ENCODE measurements at regions not wholly inside any gene's neighbourhood (a gene's known extent, or its start where the extent isn't known, plus 50 kb on each side); places are given as distances from the start of the nearest gene placed in this dataset.
"Not testable (repeated sequence)": the region's sequence is repeated elsewhere in the genome, so short reads cannot be mapped to it uniquely, and the experiment has no call there.

GRCh38 chr2:142502402-142502801 is 371.6 kb upstream of the LRP1B start:
- Histone ChIP-seq H3K36me3 (replicated peaks in 1 of 2; ENCODE audit: control insufficient read depth in 1 of 2, insufficient read depth in 2 of 2, low read length in 1 of 2) (no peaks in the 10 kb centered on the region), H3K4me3 (ENCODE audit: low read depth in 2 of 2, low read length in 1 of 2) (no peak overlapping the region), H3K9me2 (no peaks in the 10 kb centered on the region), H3K4me1 (ENCODE audit: control insufficient read depth in 1 of 2, insufficient read depth in 2 of 2, low read depth in 1 of 2, low read length in 1 of 2) (no peaks in the 10 kb centered on the region), H3F3A (replicated peaks; ENCODE audit: insufficient read depth) (no peaks in the 10 kb centered on the region), H3K27ac (ENCODE audit: low read depth in 2 of 2, low read length in 1 of 2) (no peak overlapping the region), H2AFZ (ENCODE audit: low read depth) (no peak overlapping the region), H3K9ac (no peak overlapping the region), H3K79me2 (ENCODE audit: insufficient read depth) (no peaks in the 10 kb centered on the region), H3K9me3 (no peaks in the 10 kb centered on the region), H3K27me3 (ENCODE audit: insufficient read depth) (no peaks in the 10 kb centered on the region), H3K4me2 (no peak overlapping the region), H4K20me1 (ENCODE audit: insufficient read depth) (no peaks in the 10 kb centered on the region)
- no peak for TF ChIP-seq FOXM1 (IDR thresholded peaks at IDR 0.05; ENCODE audit: low read depth)
- TF ChIP-seq MXI1 (IDR thresholded peaks at IDR 0.05; ENCODE audit: low read depth, low read length) = no peak
- no peak for TF ChIP-seq NFIC (IDR thresholded peaks at IDR 0.05; ENCODE audit: borderline replicate concordance)
- TF ChIP-seq GABPA (IDR thresholded peaks at IDR 0.05; ENCODE audit: low read depth) = no peak
- no peak for TF ChIP-seq SMC3 (IDR thresholded peaks at IDR 0.05; ENCODE audit: low read depth, low read length)
- TF ChIP-seq POLR2AphosphoS5 (IDR thresholded peaks at IDR 0.05; ENCODE audit: low read depth, low read length) = no peak
- TF ChIP-seq EZH2phosphoT487 (IDR thresholded peaks at IDR 0.05; ENCODE audit: borderline replicate concordance, low read depth) = no peak
- TF ChIP-seq USF1 (IDR thresholded peaks at IDR 0.05; ENCODE audit: borderline replicate concordance, low read depth) = no peak
- TF ChIP-seq EP300 (IDR thresholded peaks at IDR 0.05; ENCODE audit: borderline replicate concordance in 1 of 2, low read depth in 1 of 2, low read length in 1 of 2) = no peak
- no peak for TF ChIP-seq PBX3 (IDR thresholded peaks at IDR 0.05)
- no peak for TF ChIP-seq RAD21 (IDR thresholded peaks at IDR 0.05; ENCODE audit: low read length)
- TF ChIP-seq REST (IDR thresholded peaks at IDR 0.05; ENCODE audit: low read depth, low read length) = no peak
- ChIA-PET CTCF (no interaction called here), POLR2A (no interaction called here)
- no peak for DNase-seq
- WGBS (ENCODE audit: low lambda C conversion rate) = 41% methylated on average over 1 of the region's 1 CpG

- Histone ChIP-seq H3K79me2 (ENCODE audit: insufficient read depth) (no peaks in the 10 kb centered on the region), H3K9me2 (no peaks in the 10 kb centered on the region), H3K4me2 (no peak overlapping the region), H3K27me3 (ENCODE audit: insufficient read depth) (no peaks in the 10 kb centered on the region), H3K36me3 (replicated peaks in 1 of 2; ENCODE audit: control insufficient read depth in 1 of 2, insufficient read depth in 2 of 2, low read length in 1 of 2) (no peaks in the 10 kb centered on the region), H3K4me3 (ENCODE audit: low read depth in 2 of 2, low read length in 1 of 2) (no peak overlapping the region), H3K9me3 (no peaks in the 10 kb centered on the region), H3K27ac (ENCODE audit: low read depth in 2 of 2, low read length in 1 of 2) (no peak overlapping the region), H3K9ac (no peak overlapping the region), H2AFZ (ENCODE audit: low read depth) (no peak overlapping the region), H3K4me1 (ENCODE audit: control insufficient read depth in 1 of 2, insufficient read depth in 2 of 2, low read depth in 1 of 2, low read length in 1 of 2) (no peaks in the 10 kb centered on the region), H4K20me1 (ENCODE audit: insufficient read depth) (no peaks in the 10 kb centered on the region), H3F3A (replicated peaks; ENCODE audit: insufficient read depth) (no peaks in the 10 kb centered on the region)
- POLR2A ChIA-PET = no interaction called here
- TF ChIP-seq SMC3 (IDR thresholded peaks at IDR 0.05; ENCODE audit: low read depth, low read length) = no peak
- no peak for TF ChIP-seq RFX5 (IDR thresholded peaks at IDR 0.05; ENCODE audit: low read length)
- no peak for DNase-seq
- CTCF ChIA-PET = no interaction called here
- 46% methylated on average over 2 of the region's 2 CpGs for WGBS (ENCODE audit: low lambda C conversion rate)
Observed at GRCh38 chr2:142495141-142495540, 364.3 kb upstream of the LRP1B start.

GRCh38 chr2:142489631-142490030 is 358.8 kb upstream of the LRP1B start:
- H3K79me2 ChIP-seq (ENCODE audit: insufficient read depth); H3K9me2 ChIP-seq; H3K9ac ChIP-seq; H3K27ac ChIP-seq (ENCODE audit: low read depth in 2 of 2, low read length in 1 of 2); H3K9me3 ChIP-seq; H3F3A ChIP-seq (replicated peaks; ENCODE audit: insufficient read depth); H3K27me3 ChIP-seq (ENCODE audit: insufficient read depth); H4K20me1 ChIP-seq (ENCODE audit: insufficient read depth); H3K4me3 ChIP-seq (ENCODE audit: low read depth in 2 of 2, low read length in 1 of 2); DNase-seq; H3K36me3 ChIP-seq (replicated peaks in 1 of 2; ENCODE audit: control insufficient read depth in 1 of 2, insufficient read depth in 2 of 2, low read length in 1 of 2); H3K4me2 ChIP-seq; POLR2A ChIA-PET; CTCF ChIA-PET; H2AFZ ChIP-seq (ENCODE audit: low read depth); H3K4me1 ChIP-seq (ENCODE audit: control insufficient read depth in 1 of 2, insufficient read depth in 2 of 2, low read depth in 1 of 2, low read length in 1 of 2): not testable (repeated sequence)
- 41% methylated on average over 3 of the region's 3 CpGs for WGBS (ENCODE audit: low lambda C conversion rate)
